ENCODE measurements at regions not wholly inside any gene's neighbourhood (a gene's known extent, or its start where the extent isn't known, plus 50 kb on each side); places are given as distances from the start of the nearest gene placed in this dataset.

GRCh38 chr3:86245360-86245759 is 745.6 kb downstream of the VGLL3 start:
- no peak overlapping the region for H3K27ac ChIP-seq
- no peak for DNase-seq
- WGBS, 2 donors = 14 to 17% methylated on average over 1 of the region's 1 CpG
- no peaks in the 10 kb centered on the region for H3K36me3 ChIP-seq
- no peaks in the 10 kb centered on the region for H3K4me1 ChIP-seq
- no peak overlapping the region for H3K4me3 ChIP-seq (replicated peaks in 1 of 3)
- H3K27me3 ChIP-seq = no peaks in the 10 kb centered on the region
- no peaks in the 10 kb centered on the region for H3K9me3 ChIP-seq
- intact Hi-C loops (cut with DNase I) = no loop called here
- TF ChIP-seq POLR2A (IDR thresholded peaks at IDR 0.05) = no peak
- peak in 2 of 6 experiments; percentile 15 to 29 for TF ChIP-seq CTCF (IDR thresholded peaks at IDR 0.05)

GRCh38 chr3:86244905-86245304 is 746.0 kb downstream of the VGLL3 start:
- WGBS, 2 donors = 19 to 24% methylated on average over 3 of the region's 3 CpGs

GRCh38 chr3:86239946-86240345 is 751.0 kb downstream of the VGLL3 start:
- no peaks in the 10 kb centered on the region for H3K9me3 ChIP-seq
- H3K27me3 ChIP-seq = no peaks in the 10 kb centered on the region
- TF ChIP-seq POLR2A (IDR thresholded peaks at IDR 0.05) (no peak), CTCF (IDR thresholded peaks at IDR 0.05) (no peak)
- H3K4me1 ChIP-seq = no peaks in the 10 kb centered on the region
- WGBS, 2 donors = 50 to 53% methylated on average over 2 of the region's 2 CpGs
- H3K36me3 ChIP-seq = no peaks in the 10 kb centered on the region
- DNase-seq = no peak
- no peak overlapping the region for H3K27ac ChIP-seq
- no peak overlapping the region for H3K4me3 ChIP-seq (replicated peaks in 1 of 3)
- intact Hi-C loops (cut with DNase I) = no loop called here

More at GRCh38 chr3:86244905-86245304, 746.0 kb downstream of the VGLL3 start:
- DNase-seq = no peak
- H3K36me3 ChIP-seq = no peaks in the 10 kb centered on the region
- H3K27ac ChIP-seq = no peak overlapping the region
- H3K4me1 ChIP-seq = no peaks in the 10 kb centered on the region
- no peak for TF ChIP-seq CTCF (IDR thresholded peaks at IDR 0.05)
- no peak for TF ChIP-seq POLR2A (IDR thresholded peaks at IDR 0.05)
- no peaks in the 10 kb centered on the region for H3K27me3 ChIP-seq
- H3K4me3 ChIP-seq (replicated peaks in 1 of 3) = no peak overlapping the region
- no peaks in the 10 kb centered on the region for H3K9me3 ChIP-seq
- intact Hi-C loops (cut with DNase I) = no loop called here

GRCh38 chr3:86234506-86235254 is 756.3 kb downstream of the VGLL3 start:
- DNase-seq = no peak
- TF ChIP-seq POLR2A (IDR thresholded peaks at IDR 0.05) (no peak), CTCF (IDR thresholded peaks at IDR 0.05) (no peak)

GRCh38 chr3:86230762-86231161 is 760.2 kb downstream of the VGLL3 start:
- Histone ChIP-seq H3K4me3 (replicated peaks in 1 of 3) (no peak overlapping the region), H3K27ac (no peak overlapping the region), H3K36me3 (no peaks in the 10 kb centered on the region), H3K27me3 (no peaks in the 10 kb centered on the region), H3K4me1 (no peaks in the 10 kb centered on the region), H3K9me3 (no peaks in the 10 kb centered on the region)
- TF ChIP-seq CTCF (IDR thresholded peaks at IDR 0.05) = no peak
- no peak for TF ChIP-seq POLR2A (IDR thresholded peaks at IDR 0.05)
- 81% methylated on average over 1 of the region's 1 CpG for WGBS, 2 donors
- DNase-seq = no peak
- intact Hi-C loops (cut with DNase I) = no loop called here

More at GRCh38 chr3:86234506-86235254, 756.3 kb downstream of the VGLL3 start:
- Histone ChIP-seq H3K9me3 (no peaks in the 10 kb centered on the region), H3K36me3 (no peaks in the 10 kb centered on the region), H3K4me3 (replicated peaks in 1 of 3) (no peak overlapping the region), H3K27ac (no peak overlapping the region), H3K4me1 (no peaks in the 10 kb centered on the region), H3K27me3 (no peaks in the 10 kb centered on the region)
- WGBS, 2 donors = 80 to 85% methylated on average over 5 of the region's 5 CpGs
- intact Hi-C loops (cut with DNase I) = no loop called here

Measured in thyroid gland (tissue), 4 donors.